DMS53 (cell line): ENCODE measurements at regions not wholly inside any gene's neighbourhood (a gene's known extent, or its start where the extent isn't known, plus 50 kb on each side); places are given as distances from the start of the nearest gene placed in this dataset.
"Not testable (repeated sequence)": the region's sequence is repeated elsewhere in the genome, so short reads cannot be mapped to it uniquely, and the experiment has no call there.

Source experiments
- DNase-seq: peaks from one replicate; lab custom pipeline; 2025; lab: John Stamatoyannopoulos, UW

DNA sequence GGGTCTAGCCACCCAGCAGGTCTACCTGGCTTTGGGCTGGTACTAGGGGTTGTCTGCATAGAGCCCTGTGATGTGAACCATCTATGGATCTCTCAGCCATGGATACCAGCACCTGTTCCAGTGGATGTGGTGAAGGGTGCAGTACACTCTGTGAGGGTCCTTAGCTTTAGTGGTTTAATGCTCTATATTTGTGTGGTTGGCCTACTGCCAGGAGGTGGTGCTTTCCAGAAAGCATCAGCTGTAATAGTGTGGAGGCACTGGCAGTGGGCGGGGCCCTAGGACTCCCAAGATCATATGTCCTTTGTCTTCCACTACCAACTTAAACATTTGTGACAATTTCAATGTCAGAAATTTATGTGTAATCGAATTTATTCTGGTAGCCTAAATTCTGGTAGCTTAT lies 1065.1 kb downstream of the RPIA start:
- DNase-seq = not testable (repeated sequence)

DNA sequence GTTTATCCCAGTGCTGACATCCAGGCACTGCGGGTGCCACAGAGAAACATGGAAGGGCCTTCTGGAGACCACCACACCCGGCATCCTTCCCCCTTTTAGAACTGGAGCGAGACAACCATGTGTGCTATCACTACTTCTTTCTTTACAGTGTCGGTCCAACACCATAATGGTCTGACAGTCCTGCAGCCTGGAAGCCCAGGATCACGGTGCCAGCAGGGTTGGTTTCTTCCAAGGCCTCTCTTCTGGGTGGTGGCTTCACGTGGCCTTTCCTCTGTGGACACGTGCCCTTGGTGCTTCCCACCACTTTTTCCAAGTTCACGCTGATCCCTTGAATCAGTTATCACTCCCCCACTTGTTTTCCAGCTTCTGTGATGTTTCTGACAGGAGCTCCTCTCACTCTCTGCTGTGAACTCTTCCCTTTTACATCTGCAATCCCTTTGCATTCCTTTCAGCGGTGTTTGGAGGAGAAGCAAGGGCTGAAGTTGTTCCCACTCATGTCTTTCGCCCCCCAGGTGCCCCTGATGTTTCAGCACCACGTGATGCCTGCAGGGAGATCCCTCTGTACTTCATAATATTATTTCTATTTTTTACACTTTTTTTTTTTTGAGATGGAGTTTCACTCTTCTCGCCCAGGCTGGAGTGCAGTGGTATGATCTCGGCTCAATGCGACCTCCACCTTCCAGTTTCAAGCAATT lies 1067.0 kb downstream of the RPIA start:
- DNase-seq = not testable (repeated sequence)

DNA sequence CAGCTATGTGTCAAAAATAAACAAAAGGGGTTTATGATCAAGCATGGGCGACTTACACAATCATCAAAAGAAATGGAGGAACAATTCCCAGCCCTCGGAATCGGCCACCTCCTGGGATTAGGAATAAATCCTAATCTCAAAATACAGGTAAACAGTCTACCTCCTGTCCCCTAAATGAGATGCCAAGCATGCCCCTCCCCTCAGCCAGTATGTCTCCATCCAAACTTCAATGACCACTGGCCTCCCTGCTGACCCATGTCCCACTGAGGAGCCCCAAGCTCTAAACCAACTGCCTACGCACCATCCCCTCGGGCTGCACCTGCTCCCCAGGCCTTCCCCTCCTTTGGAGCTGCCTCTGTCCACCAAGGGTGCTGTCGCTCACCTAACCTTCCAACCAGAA lies 1069.3 kb downstream of the RPIA start:
- DNase-seq = not testable (repeated sequence)

DNA sequence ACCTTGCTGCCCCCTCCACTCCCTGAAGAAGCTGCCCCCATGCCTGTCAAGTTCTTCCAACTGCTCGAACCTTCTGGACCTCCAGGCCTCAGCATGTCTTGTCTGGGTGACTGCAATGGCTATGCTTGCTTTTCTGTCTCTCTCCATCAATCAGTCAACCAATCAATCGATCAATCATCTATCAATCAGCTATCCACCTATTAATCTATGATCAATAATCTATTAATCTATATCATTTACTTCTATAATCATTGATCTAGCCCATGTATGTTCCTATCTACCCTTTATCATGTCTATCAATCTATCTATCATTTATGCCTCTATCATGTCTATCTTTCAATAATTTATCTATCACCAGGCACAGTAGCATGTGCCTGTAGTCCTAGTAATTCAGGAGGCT lies 1069.7 kb downstream of the RPIA start:
- not testable (repeated sequence) for DNase-seq

DNA sequence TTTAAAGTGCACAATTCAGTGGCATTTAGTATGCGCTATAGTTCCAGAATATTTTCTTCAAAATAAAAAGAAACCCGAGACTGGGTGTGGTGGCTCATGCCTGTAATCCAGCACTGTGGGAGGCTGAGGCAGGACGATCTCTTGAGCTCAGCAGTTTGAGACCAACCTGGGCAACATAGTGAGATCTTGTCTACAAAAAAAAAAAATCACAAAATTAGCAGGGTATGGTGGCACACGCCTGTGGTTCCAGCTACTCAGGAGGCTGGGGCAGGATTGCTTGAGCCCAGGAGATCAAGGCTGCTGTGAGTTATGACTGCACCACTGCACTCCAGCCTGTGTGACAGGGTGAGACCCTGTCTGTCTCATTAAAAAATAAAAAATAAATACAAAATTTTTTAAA lies 1070.4 kb downstream of the RPIA start:
- not testable (repeated sequence) for DNase-seq

DNA sequence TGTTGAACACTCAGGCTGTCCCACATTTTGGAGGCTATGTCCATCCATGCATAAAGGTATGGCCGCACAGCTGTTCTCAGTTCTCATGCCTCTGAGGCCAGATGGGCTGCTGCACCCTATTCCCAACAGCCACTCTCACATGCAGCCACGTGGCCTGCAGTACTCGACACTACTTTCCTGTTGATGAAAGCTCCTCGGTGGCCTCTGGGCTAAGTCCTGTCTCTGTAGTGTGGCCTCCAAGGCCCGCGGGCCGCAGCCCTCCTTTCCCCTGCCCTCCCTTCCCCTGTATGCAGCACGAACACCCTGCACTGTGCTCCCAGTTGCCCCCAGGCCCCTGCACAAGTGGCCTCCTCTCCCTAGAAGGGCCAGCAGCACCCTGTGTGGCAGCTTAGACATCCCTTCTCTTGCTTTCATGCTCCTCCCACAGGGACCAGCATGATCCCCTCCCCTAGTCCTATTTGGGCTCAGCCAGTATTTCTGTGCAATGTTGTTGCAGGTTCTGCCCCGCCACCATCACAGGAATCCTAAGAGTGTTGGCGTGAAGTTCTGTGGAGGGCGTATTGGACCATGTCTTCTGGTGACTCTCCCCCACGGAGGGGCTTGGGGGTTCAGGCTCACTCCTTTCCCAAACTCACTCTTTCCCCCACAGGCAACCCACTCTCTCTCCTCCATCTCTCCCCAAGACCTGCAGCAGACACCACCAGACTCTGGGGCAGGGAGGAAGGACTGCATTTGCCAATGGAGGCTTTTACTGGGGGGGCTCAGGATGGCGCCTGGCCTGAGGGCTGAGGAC lies 1071.2 kb downstream of the RPIA start:
- DNase-seq = not testable (repeated sequence)

DNA sequence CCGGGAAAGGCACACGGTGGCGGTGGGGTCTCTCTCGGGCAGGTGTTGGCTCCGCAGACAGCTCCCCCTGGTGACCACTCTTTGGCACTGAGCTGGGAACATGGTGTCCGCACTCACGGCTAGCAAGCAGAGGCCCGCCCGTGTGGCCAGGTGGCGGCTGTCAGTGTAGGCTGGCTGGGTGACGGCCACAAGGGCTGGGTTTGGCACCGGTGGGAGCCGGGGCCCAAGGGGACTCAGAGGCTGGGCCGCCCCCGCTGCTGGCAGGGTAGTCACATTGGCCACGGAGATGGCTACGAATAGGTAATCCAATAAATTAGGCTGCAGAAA lies 1071.7 kb downstream of the RPIA start:
- no peak for DNase-seq

DNA sequence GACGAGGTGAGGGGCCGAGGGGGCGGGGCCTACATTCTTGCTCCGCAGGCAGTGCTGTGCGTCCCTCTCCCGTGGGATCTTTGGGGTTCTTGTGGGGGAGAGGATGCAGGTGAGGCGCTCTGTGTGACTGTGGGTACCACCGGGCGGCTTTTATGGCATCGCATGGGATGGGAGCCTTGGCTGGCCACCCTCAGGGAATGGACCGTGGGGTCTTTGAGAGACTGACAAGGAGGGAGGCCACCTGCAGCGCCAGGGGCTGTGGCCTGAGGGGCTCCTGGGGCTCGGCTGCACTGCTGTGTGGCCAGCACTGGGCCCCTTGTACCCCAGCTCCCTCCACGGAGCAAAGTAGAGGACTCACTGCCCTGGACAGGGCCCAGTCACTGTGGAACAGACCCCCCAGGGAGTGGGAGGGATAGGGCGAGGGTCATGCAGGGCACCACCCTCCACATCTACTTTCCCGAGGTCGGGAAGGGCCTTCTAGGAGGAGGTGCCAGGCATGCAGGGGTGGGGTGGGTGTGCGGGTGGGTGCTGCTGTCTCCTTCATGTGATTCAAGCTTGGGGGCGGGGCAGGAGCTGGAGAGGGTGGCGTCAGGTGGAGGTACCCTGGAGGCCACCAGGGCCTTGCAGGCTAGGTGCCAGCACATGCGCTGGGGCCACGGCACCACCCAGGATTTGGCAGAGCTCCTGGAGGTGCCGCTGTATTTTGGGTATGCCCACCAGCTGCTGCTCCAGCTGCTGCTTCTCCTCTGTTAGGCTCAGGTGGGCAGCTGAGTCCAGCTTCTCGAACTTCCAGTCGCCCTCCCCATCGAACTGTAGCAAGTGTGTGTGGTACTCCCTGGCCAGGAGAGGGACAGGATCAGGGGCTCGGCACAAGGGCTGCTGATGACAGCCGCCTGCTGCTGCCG lies 1072.4 kb downstream of the RPIA start:
- no peak for DNase-seq

DNA sequence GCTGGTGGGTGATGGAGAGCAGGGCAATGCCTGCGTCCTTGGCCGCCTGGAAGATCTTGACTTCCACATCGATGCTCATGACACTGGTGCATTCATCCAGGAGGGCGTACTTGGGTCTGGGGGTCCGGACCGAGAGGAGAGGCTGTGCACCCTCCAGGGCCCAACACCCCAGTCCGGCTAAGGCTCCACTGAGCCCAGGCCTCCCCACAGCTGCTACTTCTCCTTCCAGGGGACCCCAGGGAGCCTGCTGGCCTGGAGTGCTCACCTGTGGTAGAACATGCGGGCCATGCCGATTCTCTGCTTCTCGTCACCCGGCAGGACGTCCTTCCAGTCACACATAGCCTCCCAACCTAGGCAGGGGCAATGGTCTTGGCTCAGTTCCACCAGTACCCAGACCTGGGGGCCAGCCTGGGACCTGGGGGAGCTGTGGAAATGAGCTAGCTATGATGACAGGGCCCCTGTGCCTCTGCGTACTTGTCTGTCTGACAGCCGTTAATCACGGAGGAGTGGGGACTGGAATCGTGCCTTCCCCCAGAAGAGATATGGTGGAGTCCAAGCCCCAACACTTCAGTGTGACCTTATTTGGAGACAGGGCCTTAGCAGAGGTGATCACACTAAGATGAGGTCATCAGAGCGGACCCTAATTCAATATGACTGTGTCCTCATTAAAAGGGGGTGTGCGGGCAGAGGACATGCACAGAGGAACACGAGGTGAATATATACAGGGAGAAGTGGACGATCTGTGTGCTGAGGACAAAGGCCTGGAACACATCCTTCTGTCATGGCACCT lies 1073.3 kb downstream of the RPIA start:
- not testable (repeated sequence) for DNase-seq

DNA sequence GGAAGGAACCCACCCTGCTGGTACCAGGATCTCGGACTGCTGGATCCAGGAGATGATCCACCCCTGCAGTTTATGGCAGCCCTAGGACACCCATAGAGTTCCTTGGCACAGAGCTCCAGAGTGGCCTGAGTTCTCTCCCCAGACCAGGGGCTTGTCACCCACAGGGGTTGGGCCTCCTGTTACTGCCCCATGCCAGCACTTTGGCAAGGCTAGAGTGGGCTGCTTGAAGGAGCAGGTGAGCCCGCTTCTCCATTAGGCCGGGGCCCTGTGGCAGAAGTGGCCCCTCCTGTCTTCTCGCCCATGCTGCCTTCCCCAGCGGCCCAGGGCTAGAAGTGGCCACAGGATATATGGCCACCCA lies 1073.9 kb downstream of the RPIA start:
- not testable (repeated sequence) for DNase-seq

DNA sequence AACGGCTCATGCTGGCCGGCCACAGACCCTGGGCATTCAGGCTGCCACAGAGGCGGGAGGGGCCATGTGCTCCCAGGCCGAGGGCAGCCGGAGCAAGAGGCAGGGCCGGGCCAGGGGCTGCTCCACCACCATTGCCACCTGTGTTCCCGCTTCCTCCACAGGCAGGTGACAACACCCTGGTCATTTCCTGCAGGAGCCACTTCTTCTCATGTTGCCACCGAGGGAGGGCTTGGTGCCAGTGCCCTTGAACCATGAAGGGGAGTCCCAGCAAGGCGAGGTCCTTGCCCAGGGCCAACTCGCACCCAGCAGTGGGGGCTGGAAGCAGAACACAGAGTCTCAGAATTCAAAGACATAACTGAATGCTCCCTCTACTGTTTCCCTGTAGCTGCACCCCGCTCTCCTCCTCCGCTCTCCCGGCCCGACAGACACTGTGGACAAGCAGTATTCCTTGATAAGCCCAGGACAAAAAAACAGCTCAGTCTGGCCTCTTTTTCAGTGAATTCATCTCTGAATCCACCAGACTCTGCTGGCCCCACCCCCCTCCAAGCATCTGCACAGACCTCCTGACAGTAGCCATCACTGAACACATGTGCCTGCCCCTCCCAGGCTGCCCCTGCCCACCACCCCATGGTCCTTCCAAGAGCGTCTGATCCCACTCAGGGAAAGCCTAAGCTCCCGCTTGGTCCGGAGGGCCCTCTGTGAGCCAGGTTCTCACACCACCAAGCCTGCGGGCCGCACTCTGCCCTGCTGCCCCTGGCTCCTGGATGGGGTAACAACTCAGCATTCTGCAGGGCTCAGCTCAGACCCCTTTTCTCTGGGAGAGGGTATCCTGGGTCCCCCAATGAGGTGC lies 1074.9 kb downstream of the RPIA start:
- DNase-seq = not testable (repeated sequence)

DNA sequence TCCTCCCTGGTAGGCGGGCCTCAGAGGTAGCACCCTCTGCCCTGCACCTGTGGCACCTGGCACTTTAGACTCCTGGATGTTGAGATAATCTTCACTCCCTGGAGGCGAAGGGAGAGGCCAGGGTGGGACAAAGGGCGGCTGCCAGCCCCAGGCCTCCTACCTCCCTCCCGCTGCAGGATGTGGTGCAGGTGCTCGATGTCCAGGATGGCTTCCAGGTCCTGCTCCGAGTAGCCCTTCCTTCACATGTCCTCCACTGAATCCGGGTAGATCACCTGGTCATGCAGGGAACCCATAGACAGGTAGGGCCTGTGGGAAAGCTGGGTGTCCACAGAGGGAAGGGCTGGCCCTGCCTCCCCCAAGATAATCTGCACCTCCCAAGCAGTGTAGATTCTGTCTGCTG lies 1075.6 kb downstream of the RPIA start:
- DNase-seq = not testable (repeated sequence)

DNA sequence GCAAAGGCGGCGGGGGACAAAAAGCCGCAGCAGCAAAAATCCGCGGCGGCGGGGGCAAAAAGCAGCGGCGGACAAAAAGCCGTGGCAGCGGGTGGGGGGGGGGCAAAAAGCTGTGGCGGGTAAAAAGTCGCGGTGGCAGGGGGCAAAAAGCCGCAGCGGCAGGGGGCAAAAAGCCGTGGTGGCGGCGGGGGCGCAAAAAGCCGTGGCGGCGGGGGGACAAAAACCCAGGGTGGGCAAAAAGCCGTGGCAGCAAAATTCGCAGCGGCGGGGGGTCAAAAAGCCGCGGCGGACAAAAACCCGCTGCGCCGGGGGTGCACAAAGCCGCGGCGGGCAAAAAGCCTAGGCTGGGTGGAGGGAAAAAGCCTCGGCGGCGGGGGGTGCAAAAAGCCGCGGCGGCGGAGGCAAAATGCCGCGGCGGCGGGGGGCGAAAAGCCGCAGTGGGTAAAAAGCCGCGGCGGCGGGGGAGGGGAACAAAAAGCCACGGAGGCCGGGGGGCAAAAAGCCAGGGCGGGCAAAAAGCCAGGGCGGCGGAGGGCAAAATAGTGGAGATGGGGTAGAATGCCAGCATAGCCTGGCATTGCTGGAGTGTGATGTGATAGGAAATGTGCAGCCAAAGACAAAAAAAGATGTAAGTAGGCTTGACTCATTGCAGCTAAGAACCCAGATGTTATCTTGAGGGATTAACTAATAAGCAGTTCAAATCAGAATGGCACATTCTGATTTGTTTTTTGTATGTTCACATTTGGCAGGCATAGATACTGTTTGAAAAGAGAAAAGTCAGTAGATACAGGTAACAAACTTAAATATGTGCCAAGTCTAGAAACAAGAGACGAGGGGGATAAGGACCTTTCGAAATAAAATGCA lies 1076.3 kb downstream of the RPIA start:
- DNase-seq = no peak

DNA sequence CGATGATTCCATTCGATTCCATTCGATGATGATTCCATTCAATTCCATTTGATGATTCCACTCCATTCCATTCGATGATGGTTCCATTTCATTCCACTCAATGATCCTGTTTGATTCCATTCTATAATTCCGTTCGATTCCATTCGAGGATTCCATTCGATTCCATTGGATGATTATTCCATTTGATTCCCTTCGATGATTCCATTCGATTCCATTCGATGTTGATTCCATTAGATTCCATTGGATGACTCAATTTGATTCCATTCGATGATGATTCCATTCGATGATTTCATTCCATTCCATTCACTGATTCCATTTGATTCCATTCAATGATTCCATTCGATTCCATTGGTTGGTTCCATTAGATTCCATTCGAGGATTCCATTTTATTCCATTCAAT lies 1084.4 kb downstream of the RPIA start:
- DNase-seq = no peak

DNA sequence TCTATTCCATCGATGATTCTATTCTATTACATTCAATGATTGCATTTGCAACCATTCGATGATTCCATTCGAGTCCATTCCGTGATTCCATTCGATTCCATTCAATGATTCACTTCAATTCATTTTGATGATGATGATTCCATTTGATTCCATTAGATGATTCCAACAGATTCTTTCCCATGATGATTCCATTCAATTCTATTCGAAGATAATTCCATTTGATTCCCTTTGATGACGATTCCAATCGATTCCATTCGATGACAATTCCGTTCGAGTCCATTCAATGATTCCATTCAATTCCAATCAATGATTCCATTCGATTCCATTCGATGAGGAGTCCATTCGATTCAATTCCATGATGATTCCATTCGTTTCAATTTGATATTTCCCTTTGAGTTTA lies 1088.8 kb downstream of the RPIA start:
- no peak for DNase-seq

DNA sequence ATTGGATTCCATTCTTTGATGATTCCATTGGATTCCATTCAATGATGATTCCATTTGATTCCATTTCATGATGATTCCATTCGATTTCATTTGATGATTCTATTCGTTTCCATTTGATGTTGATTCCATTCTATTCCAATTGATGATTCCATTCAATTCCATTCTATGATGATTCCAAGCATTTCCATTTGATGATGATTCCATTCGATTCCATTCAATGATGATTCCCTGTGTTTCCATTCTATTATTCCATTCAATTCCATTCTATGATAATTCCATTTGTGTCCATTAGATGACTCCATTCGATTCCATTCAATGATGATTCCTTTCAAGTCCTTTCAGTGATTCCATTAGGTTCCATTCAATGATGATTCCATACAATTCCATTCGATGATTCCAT lies 1090.5 kb downstream of the RPIA start:
- DNase-seq = no peak

DNA sequence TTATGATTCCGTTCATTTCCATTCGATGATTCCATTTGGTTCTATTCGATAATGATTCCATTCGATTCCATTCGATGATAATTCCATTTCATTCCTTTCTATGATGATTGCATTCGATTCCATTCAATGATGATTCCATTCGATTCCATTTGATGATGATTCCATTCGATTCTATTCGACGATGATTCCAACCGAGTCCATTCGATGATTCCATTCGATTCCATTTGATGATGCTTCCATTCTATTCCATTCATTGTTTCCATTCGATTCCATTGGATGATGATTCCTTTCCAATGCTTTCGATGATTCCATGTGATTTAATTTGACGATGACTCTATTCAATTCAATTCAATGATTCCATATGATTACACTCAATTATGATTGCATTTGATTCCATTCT lies 1093.5 kb downstream of the RPIA start:
- no peak for DNase-seq

DNA sequence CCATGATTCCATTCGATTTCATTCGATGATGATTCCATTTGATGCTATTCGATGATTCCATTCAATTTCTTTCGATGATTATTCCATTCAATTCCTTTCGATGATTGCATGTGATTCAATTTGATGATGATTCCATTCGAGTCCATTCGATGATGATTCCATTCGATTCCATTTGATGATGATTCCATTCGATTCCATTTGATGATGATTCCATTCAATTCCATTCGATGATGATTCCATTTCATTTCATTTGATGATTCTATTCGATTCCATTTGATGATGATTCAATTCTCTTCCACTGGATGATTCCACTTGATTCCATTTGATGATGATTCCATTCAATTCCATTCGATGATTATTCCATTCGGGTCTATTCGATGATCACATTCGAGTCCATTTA lies 1094.1 kb downstream of the RPIA start:
- DNase-seq = not testable (repeated sequence)

DNA sequence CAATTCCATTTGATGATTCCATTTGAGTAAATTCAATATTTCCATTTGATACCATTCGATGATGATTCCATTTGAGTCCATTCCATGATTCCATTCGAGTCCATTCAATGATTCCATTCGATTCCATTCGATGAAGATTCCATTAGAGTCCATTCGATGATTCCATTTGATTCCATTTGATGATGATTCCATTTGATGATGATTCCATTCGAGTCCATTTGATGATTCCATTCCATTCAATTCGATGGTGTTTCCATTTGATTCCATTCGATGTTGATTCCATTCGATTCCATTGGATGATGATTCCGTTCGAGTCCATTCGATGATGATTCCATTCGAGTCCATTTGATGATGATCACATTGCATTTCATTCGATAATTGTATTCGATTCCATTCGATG lies 1095.2 kb downstream of the RPIA start:
- DNase-seq = not testable (repeated sequence)

DNA sequence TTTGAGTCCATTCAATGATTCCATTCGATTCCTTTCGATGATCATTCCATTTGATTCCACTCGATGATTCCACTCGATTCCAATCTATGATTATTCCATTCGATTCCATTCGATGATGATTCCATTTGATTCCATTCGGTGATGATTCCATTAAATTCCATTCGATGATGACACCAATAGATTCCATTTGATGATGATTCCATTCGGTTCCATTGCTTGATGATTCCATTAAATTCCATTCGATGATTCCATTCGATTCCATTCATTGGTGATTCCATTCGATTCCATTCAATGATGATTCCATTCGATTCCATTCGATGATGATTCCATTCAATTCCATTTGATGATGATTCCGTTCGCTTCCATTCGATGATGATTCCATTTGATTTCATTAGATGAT lies 1104.1 kb downstream of the RPIA start:
- DNase-seq = not testable (repeated sequence)
